ENCODE measurements at regions not wholly inside any gene's neighbourhood (a gene's known extent, or its start where the extent isn't known, plus 50 kb on each side); places are given as distances from the start of the nearest gene placed in this dataset.

DNA sequence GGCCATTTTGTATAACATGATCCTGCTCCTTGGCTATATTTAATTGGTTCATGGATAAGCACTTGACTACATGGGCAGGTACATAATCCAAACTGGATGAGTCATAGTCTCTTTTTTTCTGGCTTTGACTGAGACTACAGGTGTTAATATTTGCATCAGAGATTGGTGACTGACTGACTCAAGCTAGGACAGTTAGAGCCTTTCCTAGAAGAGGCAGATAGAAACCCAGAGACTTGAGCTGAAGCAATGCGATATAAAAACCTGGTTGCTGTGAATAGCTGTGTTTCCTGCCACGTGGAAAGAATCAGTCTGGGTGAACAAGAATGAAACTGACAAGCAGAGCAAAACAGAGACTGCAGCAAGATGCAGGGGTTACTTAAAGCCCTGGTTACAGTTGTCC lies 81.0 kb downstream of the SAMD9 start:
- TF ChIP-seq, protein P1, sequence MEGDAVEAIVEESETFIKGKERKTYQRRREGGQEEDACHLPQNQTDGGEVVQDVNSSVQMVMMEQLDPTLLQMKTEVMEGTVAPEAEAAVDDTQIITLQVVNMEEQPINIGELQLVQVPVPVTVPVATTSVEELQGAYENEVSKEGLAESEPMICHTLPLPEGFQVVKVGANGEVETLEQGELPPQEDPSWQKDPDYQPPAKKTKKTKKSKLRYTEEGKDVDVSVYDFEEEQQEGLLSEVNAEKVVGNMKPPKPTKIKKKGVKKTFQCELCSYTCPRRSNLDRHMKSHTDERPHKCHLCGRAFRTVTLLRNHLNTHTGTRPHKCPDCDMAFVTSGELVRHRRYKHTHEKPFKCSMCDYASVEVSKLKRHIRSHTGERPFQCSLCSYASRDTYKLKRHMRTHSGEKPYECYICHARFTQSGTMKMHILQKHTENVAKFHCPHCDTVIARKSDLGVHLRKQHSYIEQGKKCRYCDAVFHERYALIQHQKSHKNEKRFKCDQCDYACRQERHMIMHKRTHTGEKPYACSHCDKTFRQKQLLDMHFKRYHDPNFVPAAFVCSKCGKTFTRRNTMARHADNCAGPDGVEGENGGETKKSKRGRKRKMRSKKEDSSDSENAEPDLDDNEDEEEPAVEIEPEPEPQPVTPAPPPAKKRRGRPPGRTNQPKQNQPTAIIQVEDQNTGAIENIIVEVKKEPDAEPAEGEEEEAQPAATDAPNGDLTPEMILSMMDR (optimal IDR thresholded peaks at IDR 0.05 in 1 of 3, IDR thresholded peaks at IDR 0.05 in 1 of 3, conservative IDR thresholded peaks at IDR 0.05 in 1 of 3; ENCODE audit: extremely low read depth in 1 of 3, insufficient read depth in 2 of 3, low read length in 3 of 3): no peak
- TF ChIP-seq EZH2 (IDR thresholded peaks at IDR 0.05; ENCODE audit: low read length): no peak

All from keratinocyte (primary cell).